ENCODE measurements at regions not wholly inside any gene's neighbourhood (a gene's known extent, or its start where the extent isn't known, plus 50 kb on each side); places are given as distances from the start of the nearest gene placed in this dataset.

DNA sequence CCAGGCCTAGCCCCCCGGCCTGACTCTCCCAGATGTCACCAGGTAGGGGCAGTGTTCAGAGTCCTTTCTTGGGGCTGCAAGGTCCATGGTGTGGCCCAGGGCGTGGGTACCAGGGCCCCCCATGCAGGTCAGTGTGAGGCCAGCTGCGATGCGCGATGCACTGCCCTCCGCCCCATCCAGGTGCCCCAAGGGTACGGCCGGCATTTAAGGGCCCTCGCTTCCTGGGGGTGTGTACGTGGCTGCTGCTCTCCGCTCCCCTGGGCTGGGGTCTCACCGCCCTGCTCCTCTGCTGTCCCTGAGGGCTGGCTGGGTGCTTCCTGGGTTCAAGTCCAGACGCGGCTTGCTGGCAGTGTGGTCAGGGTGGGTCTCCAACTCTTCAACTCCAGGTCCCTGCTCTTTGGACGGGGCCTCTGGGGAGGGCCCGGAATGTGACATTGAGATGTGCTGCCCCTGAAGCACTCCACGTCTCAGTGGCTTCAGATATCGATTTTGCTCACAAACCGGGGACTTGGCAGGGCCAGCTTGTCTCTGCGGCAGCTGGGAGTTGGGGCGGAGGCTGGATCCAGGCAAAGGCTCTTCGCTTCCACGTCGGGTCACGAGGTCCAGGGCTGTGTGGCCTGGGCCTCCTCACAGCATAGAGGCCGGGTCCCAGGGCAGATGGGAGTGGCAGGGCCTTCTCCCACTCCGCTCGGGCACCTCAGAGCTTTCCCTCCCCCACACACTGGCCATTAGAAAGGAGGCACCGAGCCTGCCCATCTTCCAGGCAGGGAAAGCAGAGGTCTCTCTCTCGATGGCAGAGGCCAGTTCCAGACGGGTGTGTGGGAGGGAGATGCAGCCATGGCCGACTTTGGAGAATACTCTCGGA lies 93.2 kb downstream of the UNCX start:
- no peak overlapping the region for H3K4me3 ChIP-seq (ENCODE audit: low read length)
- no peak for DNase-seq (ENCODE audit: low read depth)
- TF ChIP-seq, protein P1, sequence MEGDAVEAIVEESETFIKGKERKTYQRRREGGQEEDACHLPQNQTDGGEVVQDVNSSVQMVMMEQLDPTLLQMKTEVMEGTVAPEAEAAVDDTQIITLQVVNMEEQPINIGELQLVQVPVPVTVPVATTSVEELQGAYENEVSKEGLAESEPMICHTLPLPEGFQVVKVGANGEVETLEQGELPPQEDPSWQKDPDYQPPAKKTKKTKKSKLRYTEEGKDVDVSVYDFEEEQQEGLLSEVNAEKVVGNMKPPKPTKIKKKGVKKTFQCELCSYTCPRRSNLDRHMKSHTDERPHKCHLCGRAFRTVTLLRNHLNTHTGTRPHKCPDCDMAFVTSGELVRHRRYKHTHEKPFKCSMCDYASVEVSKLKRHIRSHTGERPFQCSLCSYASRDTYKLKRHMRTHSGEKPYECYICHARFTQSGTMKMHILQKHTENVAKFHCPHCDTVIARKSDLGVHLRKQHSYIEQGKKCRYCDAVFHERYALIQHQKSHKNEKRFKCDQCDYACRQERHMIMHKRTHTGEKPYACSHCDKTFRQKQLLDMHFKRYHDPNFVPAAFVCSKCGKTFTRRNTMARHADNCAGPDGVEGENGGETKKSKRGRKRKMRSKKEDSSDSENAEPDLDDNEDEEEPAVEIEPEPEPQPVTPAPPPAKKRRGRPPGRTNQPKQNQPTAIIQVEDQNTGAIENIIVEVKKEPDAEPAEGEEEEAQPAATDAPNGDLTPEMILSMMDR (conservative IDR thresholded peaks at IDR 0.05; ENCODE audit: low read depth, low read length): no peak

DNA sequence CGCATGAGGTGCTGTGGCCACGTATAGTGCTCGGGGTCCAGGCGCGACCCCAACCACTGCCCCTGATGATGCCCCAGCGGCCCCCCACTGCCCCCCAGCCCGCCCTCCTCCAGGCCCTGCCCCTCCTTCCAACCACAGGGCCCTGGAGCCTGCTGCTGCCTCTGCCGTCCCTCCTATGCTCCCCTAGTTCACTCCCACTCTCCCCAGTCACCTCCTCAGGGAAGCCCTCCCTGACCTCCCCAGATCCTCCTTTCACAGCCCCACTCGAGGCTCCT lies 93.8 kb downstream of the UNCX start:
- DNase-seq (ENCODE audit: low read depth): no peak
- TF ChIP-seq, protein P1 (conservative IDR thresholded peaks at IDR 0.05; ENCODE audit: low read depth, low read length): no peak
- no peak overlapping the region for H3K4me3 ChIP-seq (ENCODE audit: low read length)

DNA sequence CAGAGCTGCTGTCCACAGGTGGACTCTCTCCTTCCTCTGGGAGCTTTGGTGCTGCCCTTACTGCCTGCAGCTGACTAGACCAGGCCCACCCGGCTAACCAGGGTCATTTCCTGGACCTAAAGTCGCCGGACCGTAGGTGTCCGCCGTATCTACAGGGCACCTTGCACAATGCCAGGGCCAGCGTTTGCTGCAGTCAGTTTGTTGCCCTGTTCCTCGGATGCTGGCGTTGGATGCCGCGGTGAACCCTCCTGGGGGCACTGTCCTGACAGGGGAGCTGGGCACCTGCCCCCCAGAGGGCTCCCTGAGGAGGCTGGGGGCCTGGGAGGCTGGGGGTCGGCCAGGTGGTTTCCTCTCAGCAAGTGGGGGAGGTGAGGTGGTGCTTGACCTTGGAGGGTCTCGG lies 96.6 kb downstream of the UNCX start:
- DNase-seq (ENCODE audit: low read depth): no peak
- TF ChIP-seq, protein P1 (conservative IDR thresholded peaks at IDR 0.05; ENCODE audit: low read depth, low read length): no peak
- no peak overlapping the region for H3K4me3 ChIP-seq (ENCODE audit: low read length)

DNA sequence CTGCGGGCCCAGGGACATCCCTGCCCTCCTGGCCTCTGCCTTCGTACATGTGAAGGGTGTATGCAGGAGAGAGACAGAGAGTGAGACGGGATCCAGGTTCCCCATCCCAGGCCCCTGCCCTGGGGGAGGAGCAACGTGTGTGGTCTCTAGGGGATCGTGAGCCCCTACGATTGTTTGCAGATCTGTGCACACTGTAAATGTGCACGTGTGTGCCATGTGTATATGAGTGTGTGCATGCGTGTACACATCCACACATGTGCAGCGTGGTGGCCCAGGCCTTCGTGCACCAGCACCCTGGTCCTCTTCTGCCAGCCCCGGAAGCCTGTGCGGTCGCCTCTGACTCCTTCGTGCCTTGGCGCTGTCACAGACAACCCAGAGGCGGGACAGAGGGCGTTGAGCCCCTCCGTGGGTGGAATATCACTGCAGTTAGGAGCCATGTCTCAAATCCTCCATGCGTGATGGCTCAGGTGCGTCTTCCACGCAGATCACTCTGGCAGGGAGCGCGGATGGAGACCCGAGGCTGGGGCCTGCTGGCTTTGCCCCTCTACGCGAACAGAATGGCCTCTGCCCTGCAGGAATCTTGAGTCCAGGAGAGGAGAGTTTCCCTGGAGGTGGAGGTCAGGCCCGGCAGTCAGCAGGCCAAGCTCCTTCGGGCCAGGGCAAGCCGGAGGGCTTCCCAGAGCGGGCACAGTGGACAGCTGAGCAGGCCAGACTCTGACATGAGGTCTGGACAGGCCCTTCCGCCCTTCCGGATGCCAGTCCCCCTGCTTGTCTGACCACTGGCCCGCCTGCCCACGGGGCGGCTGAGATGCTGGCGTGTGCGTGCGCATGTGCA lies 97.5 kb downstream of the UNCX start:
- DNase-seq (ENCODE audit: low read depth): no peak
- TF ChIP-seq, protein P1 (conservative IDR thresholded peaks at IDR 0.05; ENCODE audit: low read depth, low read length): no peak
- H3K4me3 ChIP-seq (ENCODE audit: low read length): no peak overlapping the region

DNA sequence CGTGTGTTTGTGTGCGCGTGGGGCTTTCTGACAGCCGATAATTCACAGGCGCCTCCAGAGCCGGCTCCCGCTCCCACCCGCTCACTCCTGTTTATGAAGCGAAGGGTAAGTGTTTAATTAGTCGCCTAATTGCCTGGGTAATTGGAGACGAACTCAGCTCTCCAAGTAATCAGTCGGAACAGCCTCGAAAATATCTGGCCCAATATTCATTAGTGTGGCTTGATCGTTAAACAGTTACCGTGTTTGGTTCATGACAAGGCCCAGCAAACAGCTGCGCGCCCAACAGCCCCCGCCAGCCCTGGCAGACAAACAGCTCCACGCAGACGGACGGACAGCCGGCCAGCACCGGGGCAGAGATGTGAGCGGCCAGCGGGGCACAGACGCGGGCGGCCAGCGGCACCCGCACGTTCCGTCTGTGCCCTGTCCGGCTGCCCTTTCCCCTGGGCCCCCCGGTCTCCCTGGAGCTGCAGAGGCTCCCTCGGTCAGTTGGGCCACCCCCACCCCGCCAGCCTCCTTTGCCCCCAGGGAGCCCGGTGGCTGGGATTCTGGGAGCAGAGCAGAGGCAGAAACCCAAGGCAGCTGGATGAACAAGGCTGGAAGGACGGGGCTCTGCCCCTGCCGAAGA lies 98.2 kb downstream of the UNCX start:
- no peak for DNase-seq (ENCODE audit: low read depth)
- no peak overlapping the region for H3K4me3 ChIP-seq (ENCODE audit: low read length)
- TF ChIP-seq, protein P1 (conservative IDR thresholded peaks at IDR 0.05; ENCODE audit: low read depth, low read length): no peak

DNA sequence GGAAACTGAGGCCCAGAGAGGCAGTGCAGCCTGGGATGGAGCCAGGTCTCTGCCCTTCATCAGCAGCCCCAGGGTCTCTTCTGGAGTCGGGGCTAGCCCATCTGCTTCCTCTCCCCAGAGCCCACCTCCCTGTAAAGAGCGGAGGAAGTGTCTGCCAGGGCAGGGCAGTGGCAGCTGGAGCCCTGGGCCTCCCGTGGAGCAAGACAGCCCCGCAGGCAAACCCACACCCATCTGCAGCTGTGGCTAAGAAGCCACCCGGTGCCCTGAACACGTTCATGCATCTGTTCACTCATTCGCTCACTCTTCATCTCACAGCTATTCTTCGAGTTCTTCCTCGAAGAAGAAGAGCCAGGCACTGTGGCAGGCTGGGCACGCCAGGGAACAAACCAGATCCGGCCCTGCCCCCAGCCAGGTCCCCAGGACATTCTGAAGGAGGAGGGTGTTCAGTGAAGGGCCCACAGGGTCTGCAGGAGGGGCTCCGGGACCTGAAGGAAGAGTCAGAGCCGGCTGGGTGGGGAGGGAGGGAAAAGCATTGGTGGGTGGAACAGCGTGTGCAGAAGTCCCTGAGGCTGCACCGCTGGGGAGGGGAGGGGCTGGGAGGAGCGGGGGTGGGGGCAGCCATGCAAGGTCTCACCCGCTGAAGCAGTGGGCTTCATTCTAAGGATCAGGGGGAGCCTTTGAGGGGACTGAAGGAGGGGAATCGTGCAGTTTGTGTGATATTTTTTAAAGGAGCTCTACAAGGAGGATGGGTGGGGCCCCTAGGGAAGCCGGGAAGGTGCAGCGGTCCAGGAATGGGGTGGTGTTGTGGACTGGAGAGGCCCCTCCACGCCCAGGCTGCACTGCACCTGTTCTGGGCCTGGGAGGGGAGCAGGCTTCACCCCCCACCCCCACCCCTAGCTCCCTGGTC lies 99.1 kb downstream of the UNCX start:
- no peak for DNase-seq (ENCODE audit: low read depth)
- H3K4me3 ChIP-seq (ENCODE audit: low read length): no peak overlapping the region

More for the DNA sequence above, 99.1 kb downstream of the UNCX start:
- TF ChIP-seq, protein P1 (conservative IDR thresholded peaks at IDR 0.05; ENCODE audit: low read depth, low read length): no peak
